H1 (cell line): ENCODE measurements at regions not wholly inside any gene's neighbourhood (a gene's known extent, or its start where the extent isn't known, plus 50 kb on each side); places are given as distances from the start of the nearest gene placed in this dataset.
A peak's percentile ranks its signal among the peaks of the same experiment; 100 is the strongest.

ENCODE experiments used
- CTCF ChIA-PET: fragments of 300-600 bp; sonication (Branson Sonifier 250); formaldehyde crosslinking; loops from one replicate; lab custom pipeline; 2021; ENCODE audit not compliant: partially characterized antibody; lab: Charles Lee
- POLR2A ChIA-PET: fragments of 300-600 bp; sonication (Branson Sonifier 250); formaldehyde crosslinking; loops from one replicate; lab custom pipeline; 2021; ENCODE audit warnings: inconsistent platforms; ENCODE audit not compliant: partially characterized antibody; lab: Charles Lee
- DNase-seq, 2 experiments: peaks; one replicate each; pipeline versions ENCODE4 v3.0.0 to v3.0.0-alpha.2; 2010 to 2022; ENCODE audit warnings: low spot score in 2 of 2, low read depth in 1 of 2, mixed read lengths in 1 of 2
- FAIRE-seq: peaks from 2 replicates; lab custom pipeline; 2011; peaks lifted over from hg19 to GRCh38; lab: Jason Lieb, UNC
- H2AFZ ChIP-seq: 2 replicates; pipeline ENCODE4 v1.8.1; 2012; ENCODE audit warnings: low read length, inconsistent platforms
- H2AK5ac ChIP-seq: 2 replicates; pipeline ENCODE4 v1.6.1; 2013; ENCODE audit warnings: low read depth, low read length
- H2BK120ac ChIP-seq: replicated peaks from 2 replicates; pipeline ENCODE3; 2013; ENCODE audit warnings: low read depth, low read length, inconsistent platforms
- H2BK12ac ChIP-seq: 2 replicates; pipeline ENCODE4 v1.6.1; 2013; ENCODE audit warnings: low read depth, low read length
- H2BK15ac ChIP-seq: 2 replicates; pipeline ENCODE4 v1.6.1; 2013; ENCODE audit warnings: low read length
- H2BK20ac ChIP-seq: 2 replicates; pipeline ENCODE4 v1.6.1; 2013; ENCODE audit warnings: low read length
- H2BK5ac ChIP-seq: 2 replicates; pipeline ENCODE4 v1.6.1; 2013; ENCODE audit warnings: low read depth, low read length
- H3K14ac ChIP-seq: 2 replicates; pipeline ENCODE4 v1.6.1; 2013; ENCODE audit warnings: inconsistent platforms; ENCODE audit not compliant: insufficient read length
- H3K18ac ChIP-seq: 2 replicates; pipeline ENCODE4 v1.6.1; 2013; ENCODE audit warnings: low read length; ENCODE audit errors: extremely low read depth
- H3K23ac ChIP-seq: 2 replicates; pipeline ENCODE4 v1.6.1; 2013; ENCODE audit warnings: inconsistent platforms; ENCODE audit not compliant: insufficient read length
- H3K23me2 ChIP-seq: 2 replicates; pipeline ENCODE4 v1.6.1; 2013; ENCODE audit warnings: low read depth, low read length
- H3K27ac ChIP-seq: 2 replicates; pipeline ENCODE4 v1.6.1; 2011; ENCODE audit warnings: low read depth, low read length, inconsistent platforms
- H3K27me3 ChIP-seq, 4 experiments: replicated peaks in 1 of 4; 1 replicate in 1 of 4; 2 replicates in 3 of 4; pipeline versions ENCODE4 v1.6.1 to v1.8.1; 2011 to 2013; ENCODE audit warnings: low read length in 3 of 4, mild to moderate bottlenecking in 3 of 4, inconsistent platforms in 2 of 4, mixed read lengths in 2 of 4, moderate library complexity in 1 of 4; ENCODE audit not compliant: control insufficient read depth in 3 of 4, insufficient read depth in 3 of 4; ENCODE audit errors: extremely low read depth in 1 of 4
- H3K36me3 ChIP-seq, 4 experiments: 2 replicates each; pipeline versions ENCODE4 v1.6.1 to v1.8.1; 2011 to 2013; ENCODE audit warnings: mild to moderate bottlenecking in 4 of 4, low read length in 3 of 4, moderate library complexity in 2 of 4, control low read depth in 1 of 4, inconsistent platforms in 1 of 4; ENCODE audit not compliant: insufficient read depth in 4 of 4, control insufficient read depth in 2 of 4
- H3K4ac ChIP-seq: replicated peaks from 2 replicates; pipeline ENCODE3; 2013; ENCODE audit warnings: low read length, low read depth, mixed read lengths, inconsistent platforms; ENCODE audit not compliant: insufficient read length
- H3K4me1 ChIP-seq, 4 experiments: replicated peaks in 1 of 4; 1 replicate in 1 of 4; 2 replicates in 3 of 4; pipeline versions ENCODE4 v1.6.1 to v1.8.1; 2011 to 2013; ENCODE audit warnings: low read length in 3 of 4, inconsistent platforms in 2 of 4, mixed read lengths in 1 of 4; ENCODE audit not compliant: insufficient read depth in 4 of 4, control insufficient read depth in 3 of 4
- H3K4me2 ChIP-seq, 2 experiments: 2 replicates each; pipeline versions ENCODE4 v1.6.1 to v1.8.1; 2011 to 2013; ENCODE audit warnings: low read depth in 2 of 2, low read length in 2 of 2, control low read depth in 1 of 2, inconsistent platforms in 1 of 2, mild to moderate bottlenecking in 1 of 2; ENCODE audit not compliant: insufficient read depth in 1 of 2
- H3K4me3 ChIP-seq, 4 experiments: fragments of 200-600, 300-600 bp in 1 of 4; sonication (generic), shearing (Covaris generic), sonication (Bioruptor Twin) in 1 of 4; 2 replicates each; pipeline versions ENCODE4 v1.5.1 to v1.8.1; 2011 to 2016; ENCODE audit warnings: low read length in 4 of 4, low read depth in 3 of 4, control low read depth in 2 of 4, inconsistent platforms in 2 of 4, mild to moderate bottlenecking in 2 of 4, mixed read lengths in 1 of 4, moderate library complexity in 1 of 4; ENCODE audit not compliant: insufficient read depth in 2 of 4; ENCODE audit errors: extremely low read depth in 1 of 4
- H3K56ac ChIP-seq: replicated peaks from 2 replicates; pipeline ENCODE3; 2013; ENCODE audit warnings: low read depth, mild to moderate bottlenecking, mixed read lengths, low read length, inconsistent platforms; ENCODE audit not compliant: insufficient read length
- H3K79me1 ChIP-seq: 2 replicates; pipeline ENCODE4 v1.6.1; 2013; ENCODE audit warnings: low read depth, low read length, control low read depth
- H3K79me2 ChIP-seq, 2 experiments: 2 replicates each; pipeline versions ENCODE4 v1.6.1 to v1.8.1; 2012 to 2013; ENCODE audit warnings: low read length in 2 of 2, mild to moderate bottlenecking in 2 of 2, inconsistent platforms in 1 of 2; ENCODE audit not compliant: insufficient read depth in 2 of 2, control insufficient read depth in 1 of 2
- H3K9ac ChIP-seq, 4 experiments: replicated peaks in 1 of 4; 1 replicate in 1 of 4; 2 replicates in 3 of 4; pipeline versions ENCODE4 v1.6.1 to v1.8.1; 2011 to 2013; ENCODE audit warnings: low read depth in 3 of 4, low read length in 3 of 4, control low read depth in 2 of 4, mild to moderate bottlenecking in 2 of 4, moderate library complexity in 2 of 4, inconsistent platforms in 1 of 4; ENCODE audit errors: extremely low read depth in 1 of 4
- H3K9me3 ChIP-seq, 2 experiments: 2 replicates each; pipeline versions ENCODE4 v1.6.1 to v1.8.1; 2012 to 2013; ENCODE audit warnings: mild to moderate bottlenecking in 2 of 2, moderate library complexity in 2 of 2, control low read depth in 1 of 2, inconsistent platforms in 1 of 2, low read depth in 1 of 2, low read length in 1 of 2, mixed read lengths in 1 of 2; ENCODE audit not compliant: insufficient read depth in 2 of 2
- H4K20me1 ChIP-seq, 2 experiments: replicated peaks in 1 of 2; 2 replicates each; pipeline versions ENCODE3 to v1.8.1; 2011 to 2013; ENCODE audit warnings: inconsistent platforms in 2 of 2, low read length in 2 of 2, mild to moderate bottlenecking in 1 of 2; ENCODE audit not compliant: insufficient read depth in 2 of 2, control insufficient read depth in 1 of 2
- H4K5ac ChIP-seq: 2 replicates; pipeline ENCODE4 v1.6.1; 2013; ENCODE audit warnings: low read length, low read depth, mixed read lengths, inconsistent platforms; ENCODE audit not compliant: insufficient read length
- H4K8ac ChIP-seq: 2 replicates; pipeline ENCODE4 v1.8.0; 2013; ENCODE audit warnings: mild to moderate bottlenecking, moderate library complexity, low read length, inconsistent platforms; ENCODE audit not compliant: insufficient read depth; ENCODE audit errors: extremely low read depth
- H4K91ac ChIP-seq: replicated peaks from 2 replicates; pipeline ENCODE3; 2013; ENCODE audit warnings: low read length, mixed read lengths, inconsistent platforms; ENCODE audit not compliant: insufficient read length
- RAD21 ChIP-seq, 2 experiments: IDR thresholded peaks in 1 of 2; conservative IDR thresholded peaks in 1 of 2; 2 replicates each; pipeline ENCODE4 v1.6.1; 2011; ENCODE audit warnings: low read depth in 2 of 2, low read length in 2 of 2, improper control_type of control experiment in 1 of 2, inconsistent platforms in 1 of 2, mild to moderate bottlenecking in 1 of 2, moderate library complexity in 1 of 2
- WGBS, 2 experiments: shearing (Covaris generic) in 1 of 2; methylation state at CpG; one replicate each; pipeline versions ENCODE4 v1.1.6 to v1.1.7; 2013 to 2015; ENCODE audit warnings: low lambda C conversion rate in 2 of 2, mixed read lengths in 2 of 2, inconsistent platforms in 1 of 2, low coverage in 1 of 2, missing lambda C conversion rate in 1 of 2; ENCODE audit not compliant: insufficient replicate concordance in 2 of 2, insufficient coverage in 1 of 2, insufficient read length in 1 of 2; ENCODE audit errors: extremely low coverage in 1 of 2, missing lambda C conversion rate in 1 of 2; 5-methylcytosine and 5-hydroxymethylcytosine counted together
- TF ChIP-seq, protein P1 (sequence below): IDR thresholded peaks from 2 replicates; pipeline ENCODE4 v1.6.1; 2012; ENCODE audit warnings: inconsistent platforms
- TF ChIP-seq, protein P2 (sequence below), 3 experiments: IDR thresholded peaks; 1 replicate in 2 of 3; 2 replicates in 1 of 3; pipeline versions ENCODE4 v1.5.1 to v1.6.1; 2011; ENCODE audit warnings: low read length in 3 of 3, mild to moderate bottlenecking in 3 of 3, inconsistent platforms in 2 of 3, low read depth in 1 of 3, moderate library complexity in 1 of 3; ENCODE audit not compliant: insufficient read depth in 1 of 3; ENCODE audit errors: control extremely low read depth in 1 of 3

DNA sequence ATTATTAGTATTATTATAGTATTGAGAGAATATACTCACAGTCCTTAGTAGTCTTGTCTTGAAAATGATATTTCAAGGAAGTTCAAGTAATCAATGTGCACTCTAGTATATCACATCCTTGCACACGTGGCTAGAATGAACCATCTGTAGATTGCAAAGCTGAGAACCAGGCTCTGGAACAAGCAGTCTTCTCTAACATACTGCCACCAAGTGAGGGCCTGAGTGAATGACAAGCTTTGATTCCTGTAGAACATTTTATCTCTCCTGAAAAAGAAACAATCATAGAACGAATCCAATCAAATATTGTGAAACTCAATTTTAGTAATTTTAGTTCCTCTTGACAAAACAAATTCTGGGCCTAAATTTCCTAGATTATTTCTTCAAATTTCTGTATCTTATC lies 55.3 kb upstream of the SULT1C3 start:
- Histone ChIP-seq H2BK15ac (no peak overlapping the region), H3K4me2 (no peak overlapping the region), H3K9ac (no peak overlapping the region), H3K4ac (no peak overlapping the region), H4K5ac (no peak overlapping the region), H3K79me2 (no peaks in the 10 kb centered on the region), H2AK5ac (no peak overlapping the region), H2AFZ (no peak overlapping the region), H3K4me1 (no peaks in the 10 kb centered on the region), H3K36me3 (no peaks in the 10 kb centered on the region), H3K27me3 (no peaks in the 10 kb centered on the region; a peak in 1 of 7 replicates), H3K18ac (no peak overlapping the region), H2BK20ac (no peak overlapping the region), H2BK5ac (no peak overlapping the region), H3K14ac (no peak overlapping the region), H4K20me1 (no peaks in the 10 kb centered on the region), H3K23me2 (no peaks in the 10 kb centered on the region), H3K56ac (no peak overlapping the region), H3K4me3 (no peak overlapping the region), H3K27ac (no peak overlapping the region), H4K8ac (no peak overlapping the region), H3K23ac (no peak overlapping the region), H2BK12ac (no peak overlapping the region), H3K9me3 (no peaks in the 10 kb centered on the region), H2BK120ac (no peak overlapping the region), H3K79me1 (no peaks in the 10 kb centered on the region), H4K91ac (no peak overlapping the region)
- peak; percentile 58 to 61 for TF ChIP-seq RAD21 (IDR thresholded peaks at IDR 0.05 in 1 of 2, conservative IDR thresholded peaks at IDR 0.05 in 1 of 2; ENCODE audit: low read depth in 2 of 2, low read length in 2 of 2)
- TF ChIP-seq, protein P1, sequence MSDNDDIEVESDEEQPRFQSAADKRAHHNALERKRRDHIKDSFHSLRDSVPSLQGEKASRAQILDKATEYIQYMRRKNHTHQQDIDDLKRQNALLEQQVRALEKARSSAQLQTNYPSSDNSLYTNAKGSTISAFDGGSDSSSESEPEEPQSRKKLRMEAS = no peak
- TF ChIP-seq, protein P2, sequence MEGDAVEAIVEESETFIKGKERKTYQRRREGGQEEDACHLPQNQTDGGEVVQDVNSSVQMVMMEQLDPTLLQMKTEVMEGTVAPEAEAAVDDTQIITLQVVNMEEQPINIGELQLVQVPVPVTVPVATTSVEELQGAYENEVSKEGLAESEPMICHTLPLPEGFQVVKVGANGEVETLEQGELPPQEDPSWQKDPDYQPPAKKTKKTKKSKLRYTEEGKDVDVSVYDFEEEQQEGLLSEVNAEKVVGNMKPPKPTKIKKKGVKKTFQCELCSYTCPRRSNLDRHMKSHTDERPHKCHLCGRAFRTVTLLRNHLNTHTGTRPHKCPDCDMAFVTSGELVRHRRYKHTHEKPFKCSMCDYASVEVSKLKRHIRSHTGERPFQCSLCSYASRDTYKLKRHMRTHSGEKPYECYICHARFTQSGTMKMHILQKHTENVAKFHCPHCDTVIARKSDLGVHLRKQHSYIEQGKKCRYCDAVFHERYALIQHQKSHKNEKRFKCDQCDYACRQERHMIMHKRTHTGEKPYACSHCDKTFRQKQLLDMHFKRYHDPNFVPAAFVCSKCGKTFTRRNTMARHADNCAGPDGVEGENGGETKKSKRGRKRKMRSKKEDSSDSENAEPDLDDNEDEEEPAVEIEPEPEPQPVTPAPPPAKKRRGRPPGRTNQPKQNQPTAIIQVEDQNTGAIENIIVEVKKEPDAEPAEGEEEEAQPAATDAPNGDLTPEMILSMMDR (IDR thresholded peaks at IDR 0.05; ENCODE audit: control extremely low read depth in 1 of 3, insufficient read depth in 1 of 3, low read depth in 1 of 3, low read length in 3 of 3) = peak in 2 of 3 experiments; percentile 40 to 49; a peak in 2 of 4 replicates
- FAIRE-seq (peak; percentile 13), DNase-seq (no peak)
- POLR2A ChIA-PET = no interaction called here
- CTCF ChIA-PET = interaction anchor here (0.7 to 8.2 kb wide), 27 partner anchors 10 to 1542 kb away, joined by 3 to 219 read pairs (median 4); no protein-coding TSS in a partner anchor
- WGBS, 2 experiments = 78% methylated on average over 2 of the region's 2 CpGs; no CpG with 5 or more reads in 1 of the 2 experiments
